ENCODE measurements at regions not wholly inside any gene's neighbourhood (a gene's known extent, or its start where the extent isn't known, plus 50 kb on each side); places are given as distances from the start of the nearest gene placed in this dataset.

- H3K9me2 ChIP-seq (ENCODE audit: insufficient read depth): peaks cover 24% of the 10 kb centered on the region
- H3K27ac ChIP-seq (ENCODE audit: low read depth): no peak overlapping the region
- Mint-ChIP-seq H3K27me3 (ENCODE audit: insufficient read depth, low read depth, poor library complexity) (no peaks in the 10 kb centered on the region), H3K9me3 (no peaks in the 10 kb centered on the region), H3K27ac (no peak overlapping the region), H3K4me3 (no peak overlapping the region), H3K36me3 (ENCODE audit: low read depth) (peaks cover 2% of the 10 kb centered on the region; the same call in 1 of the 3 replicates), H3K4me1 (no peaks in the 10 kb centered on the region)
- no peaks in the 10 kb centered on the region for H3K36me3 ChIP-seq (ENCODE audit: insufficient read depth)
- H3F3A ChIP-seq (replicated peaks; ENCODE audit: low read depth): no peaks in the 10 kb centered on the region
- no peaks in the 10 kb centered on the region for H3K79me2 ChIP-seq (replicated peaks; ENCODE audit: insufficient read depth)
- DNase-seq (ENCODE audit: low spot score): no peak
- peaks cover 5% of the 10 kb centered on the region; the same call in 1 of the 2 replicates for H3K4me1 ChIP-seq (ENCODE audit: insufficient read depth)
- H3K27me3 ChIP-seq (ENCODE audit: insufficient read depth): no peaks in the 10 kb centered on the region
- TF ChIP-seq, protein P1, sequence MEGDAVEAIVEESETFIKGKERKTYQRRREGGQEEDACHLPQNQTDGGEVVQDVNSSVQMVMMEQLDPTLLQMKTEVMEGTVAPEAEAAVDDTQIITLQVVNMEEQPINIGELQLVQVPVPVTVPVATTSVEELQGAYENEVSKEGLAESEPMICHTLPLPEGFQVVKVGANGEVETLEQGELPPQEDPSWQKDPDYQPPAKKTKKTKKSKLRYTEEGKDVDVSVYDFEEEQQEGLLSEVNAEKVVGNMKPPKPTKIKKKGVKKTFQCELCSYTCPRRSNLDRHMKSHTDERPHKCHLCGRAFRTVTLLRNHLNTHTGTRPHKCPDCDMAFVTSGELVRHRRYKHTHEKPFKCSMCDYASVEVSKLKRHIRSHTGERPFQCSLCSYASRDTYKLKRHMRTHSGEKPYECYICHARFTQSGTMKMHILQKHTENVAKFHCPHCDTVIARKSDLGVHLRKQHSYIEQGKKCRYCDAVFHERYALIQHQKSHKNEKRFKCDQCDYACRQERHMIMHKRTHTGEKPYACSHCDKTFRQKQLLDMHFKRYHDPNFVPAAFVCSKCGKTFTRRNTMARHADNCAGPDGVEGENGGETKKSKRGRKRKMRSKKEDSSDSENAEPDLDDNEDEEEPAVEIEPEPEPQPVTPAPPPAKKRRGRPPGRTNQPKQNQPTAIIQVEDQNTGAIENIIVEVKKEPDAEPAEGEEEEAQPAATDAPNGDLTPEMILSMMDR (conservative IDR thresholded peaks at IDR 0.05; ENCODE audit: low read depth in 2 of 2): no peak
- no peak for TF ChIP-seq POLR2AphosphoS5 (IDR thresholded peaks at IDR 0.05; ENCODE audit: low read depth)
- TF ChIP-seq, protein P2, sequence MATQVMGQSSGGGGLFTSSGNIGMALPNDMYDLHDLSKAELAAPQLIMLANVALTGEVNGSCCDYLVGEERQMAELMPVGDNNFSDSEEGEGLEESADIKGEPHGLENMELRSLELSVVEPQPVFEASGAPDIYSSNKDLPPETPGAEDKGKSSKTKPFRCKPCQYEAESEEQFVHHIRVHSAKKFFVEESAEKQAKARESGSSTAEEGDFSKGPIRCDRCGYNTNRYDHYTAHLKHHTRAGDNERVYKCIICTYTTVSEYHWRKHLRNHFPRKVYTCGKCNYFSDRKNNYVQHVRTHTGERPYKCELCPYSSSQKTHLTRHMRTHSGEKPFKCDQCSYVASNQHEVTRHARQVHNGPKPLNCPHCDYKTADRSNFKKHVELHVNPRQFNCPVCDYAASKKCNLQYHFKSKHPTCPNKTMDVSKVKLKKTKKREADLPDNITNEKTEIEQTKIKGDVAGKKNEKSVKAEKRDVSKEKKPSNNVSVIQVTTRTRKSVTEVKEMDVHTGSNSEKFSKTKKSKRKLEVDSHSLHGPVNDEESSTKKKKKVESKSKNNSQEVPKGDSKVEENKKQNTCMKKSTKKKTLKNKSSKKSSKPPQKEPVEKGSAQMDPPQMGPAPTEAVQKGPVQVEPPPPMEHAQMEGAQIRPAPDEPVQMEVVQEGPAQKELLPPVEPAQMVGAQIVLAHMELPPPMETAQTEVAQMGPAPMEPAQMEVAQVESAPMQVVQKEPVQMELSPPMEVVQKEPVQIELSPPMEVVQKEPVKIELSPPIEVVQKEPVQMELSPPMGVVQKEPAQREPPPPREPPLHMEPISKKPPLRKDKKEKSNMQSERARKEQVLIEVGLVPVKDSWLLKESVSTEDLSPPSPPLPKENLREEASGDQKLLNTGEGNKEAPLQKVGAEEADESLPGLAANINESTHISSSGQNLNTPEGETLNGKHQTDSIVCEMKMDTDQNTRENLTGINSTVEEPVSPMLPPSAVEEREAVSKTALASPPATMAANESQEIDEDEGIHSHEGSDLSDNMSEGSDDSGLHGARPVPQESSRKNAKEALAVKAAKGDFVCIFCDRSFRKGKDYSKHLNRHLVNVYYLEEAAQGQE (IDR thresholded peaks at IDR 0.05; ENCODE audit: unreplicated experiment): no peak
- no peak for TF ChIP-seq STAT1 (IDR thresholded peaks at IDR 0.05; ENCODE audit: unreplicated experiment)
- no peak for TF ChIP-seq ZNF114 (CRISPR knock-in tag; IDR thresholded peaks at IDR 0.05)
- no peak for TF ChIP-seq NANOG (IDR thresholded peaks at IDR 0.05; ENCODE audit: borderline replicate concordance)
- TF ChIP-seq, protein P3, sequence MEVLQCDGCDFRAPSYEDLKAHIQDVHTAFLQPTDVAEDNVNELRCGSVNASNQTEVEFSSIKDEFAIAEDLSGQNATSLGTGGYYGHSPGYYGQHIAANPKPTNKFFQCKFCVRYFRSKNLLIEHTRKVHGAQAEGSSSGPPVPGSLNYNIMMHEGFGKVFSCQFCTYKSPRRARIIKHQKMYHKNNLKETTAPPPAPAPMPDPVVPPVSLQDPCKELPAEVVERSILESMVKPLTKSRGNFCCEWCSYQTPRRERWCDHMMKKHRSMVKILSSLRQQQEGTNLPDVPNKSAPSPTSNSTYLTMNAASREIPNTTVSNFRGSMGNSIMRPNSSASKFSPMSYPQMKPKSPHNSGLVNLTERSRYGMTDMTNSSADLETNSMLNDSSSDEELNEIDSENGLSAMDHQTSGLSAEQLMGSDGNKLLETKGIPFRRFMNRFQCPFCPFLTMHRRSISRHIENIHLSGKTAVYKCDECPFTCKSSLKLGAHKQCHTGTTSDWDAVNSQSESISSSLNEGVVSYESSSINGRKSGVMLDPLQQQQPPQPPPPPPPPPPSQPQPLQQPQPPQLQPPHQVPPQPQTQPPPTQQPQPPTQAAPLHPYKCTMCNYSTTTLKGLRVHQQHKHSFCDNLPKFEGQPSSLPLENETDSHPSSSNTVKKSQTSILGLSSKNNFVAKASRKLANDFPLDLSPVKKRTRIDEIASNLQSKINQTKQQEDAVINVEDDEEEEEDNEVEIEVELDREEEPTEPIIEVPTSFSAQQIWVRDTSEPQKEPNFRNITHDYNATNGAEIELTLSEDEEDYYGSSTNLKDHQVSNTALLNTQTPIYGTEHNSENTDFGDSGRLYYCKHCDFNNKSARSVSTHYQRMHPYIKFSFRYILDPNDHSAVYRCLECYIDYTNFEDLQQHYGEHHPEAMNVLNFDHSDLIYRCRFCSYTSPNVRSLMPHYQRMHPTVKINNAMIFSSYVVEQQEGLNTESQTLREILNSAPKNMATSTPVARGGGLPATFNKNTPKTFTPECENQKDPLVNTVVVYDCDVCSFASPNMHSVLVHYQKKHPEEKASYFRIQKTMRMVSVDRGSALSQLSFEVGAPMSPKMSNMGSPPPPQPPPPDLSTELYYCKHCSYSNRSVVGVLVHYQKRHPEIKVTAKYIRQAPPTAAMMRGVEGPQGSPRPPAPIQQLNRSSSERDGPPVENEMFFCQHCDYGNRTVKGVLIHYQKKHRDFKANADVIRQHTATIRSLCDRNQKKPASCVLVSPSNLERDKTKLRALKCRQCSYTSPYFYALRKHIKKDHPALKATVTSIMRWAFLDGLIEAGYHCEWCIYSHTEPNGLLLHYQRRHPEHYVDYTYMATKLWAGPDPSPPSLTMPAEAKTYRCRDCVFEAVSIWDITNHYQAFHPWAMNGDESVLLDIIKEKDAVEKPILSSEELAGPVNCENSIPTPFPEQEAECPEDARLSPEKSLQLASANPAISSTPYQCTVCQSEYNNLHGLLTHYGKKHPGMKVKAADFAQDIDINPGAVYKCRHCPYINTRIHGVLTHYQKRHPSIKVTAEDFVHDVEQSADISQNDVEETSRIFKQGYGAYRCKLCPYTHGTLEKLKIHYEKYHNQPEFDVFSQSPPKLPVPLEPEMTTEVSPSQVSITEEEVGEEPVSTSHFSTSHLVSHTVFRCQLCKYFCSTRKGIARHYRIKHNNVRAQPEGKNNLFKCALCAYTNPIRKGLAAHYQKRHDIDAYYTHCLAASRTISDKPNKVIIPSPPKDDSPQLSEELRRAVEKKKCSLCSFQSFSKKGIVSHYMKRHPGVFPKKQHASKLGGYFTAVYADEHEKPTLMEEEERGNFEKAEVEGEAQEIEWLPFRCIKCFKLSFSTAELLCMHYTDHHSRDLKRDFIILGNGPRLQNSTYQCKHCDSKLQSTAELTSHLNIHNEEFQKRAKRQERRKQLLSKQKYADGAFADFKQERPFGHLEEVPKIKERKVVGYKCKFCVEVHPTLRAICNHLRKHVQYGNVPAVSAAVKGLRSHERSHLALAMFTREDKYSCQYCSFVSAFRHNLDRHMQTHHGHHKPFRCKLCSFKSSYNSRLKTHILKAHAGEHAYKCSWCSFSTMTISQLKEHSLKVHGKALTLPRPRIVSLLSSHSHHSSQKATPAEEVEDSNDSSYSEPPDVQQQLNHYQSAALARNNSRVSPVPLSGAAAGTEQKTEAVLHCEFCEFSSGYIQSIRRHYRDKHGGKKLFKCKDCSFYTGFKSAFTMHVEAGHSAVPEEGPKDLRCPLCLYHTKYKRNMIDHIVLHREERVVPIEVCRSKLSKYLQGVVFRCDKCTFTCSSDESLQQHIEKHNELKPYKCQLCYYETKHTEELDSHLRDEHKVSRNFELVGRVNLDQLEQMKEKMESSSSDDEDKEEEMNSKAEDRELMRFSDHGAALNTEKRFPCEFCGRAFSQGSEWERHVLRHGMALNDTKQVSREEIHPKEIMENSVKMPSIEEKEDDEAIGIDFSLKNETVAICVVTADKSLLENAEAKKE (CRISPR knock-in tag; IDR thresholded peaks at IDR 0.05): no peak
- no peak for TF ChIP-seq EZH2phosphoT487 (IDR thresholded peaks at IDR 0.05; ENCODE audit: unreplicated experiment)
- ATAC-seq: no peak
- H3K4me3 ChIP-seq: no peak overlapping the region
- H4K20me1 ChIP-seq (replicated peaks; ENCODE audit: insufficient read depth): no peaks in the 10 kb centered on the region
- H2AFZ ChIP-seq: no peak overlapping the region
- no peak overlapping the region for H3K4me2 ChIP-seq
Measured at GRCh38 chr4:27602172-27602571, 741.5 kb downstream of the STIM2 start.
